GM12864 (cell line): ENCODE measurements at regions not wholly inside any gene's neighbourhood (a gene's known extent, or its start where the extent isn't known, plus 50 kb on each side); places are given as distances from the start of the nearest gene placed in this dataset.
"Not testable (repeated sequence)": the region's sequence is repeated elsewhere in the genome, so short reads cannot be mapped to it uniquely, and the experiment has no call there.

Experiments
- DNase-seq: peaks from one replicate; pipeline ENCODE4 v3.0.0-alpha.2; 2011; ENCODE audit warnings: low read depth
- H3K4me3 ChIP-seq: 2 replicates; pipeline ENCODE4 v1.5.1; 2011; ENCODE audit warnings: mild to moderate bottlenecking, low read depth, low read length, control low read depth
- TF ChIP-seq, protein P1 (sequence below): IDR thresholded peaks from 2 replicates; pipeline ENCODE4 v1.5.1; 2011; ENCODE audit warnings: low read depth, mild to moderate bottlenecking, moderate library complexity, low read length, control low read depth, inconsistent platforms; ENCODE audit errors: missing control alignments

- no peak for DNase-seq
- TF ChIP-seq, protein P1, sequence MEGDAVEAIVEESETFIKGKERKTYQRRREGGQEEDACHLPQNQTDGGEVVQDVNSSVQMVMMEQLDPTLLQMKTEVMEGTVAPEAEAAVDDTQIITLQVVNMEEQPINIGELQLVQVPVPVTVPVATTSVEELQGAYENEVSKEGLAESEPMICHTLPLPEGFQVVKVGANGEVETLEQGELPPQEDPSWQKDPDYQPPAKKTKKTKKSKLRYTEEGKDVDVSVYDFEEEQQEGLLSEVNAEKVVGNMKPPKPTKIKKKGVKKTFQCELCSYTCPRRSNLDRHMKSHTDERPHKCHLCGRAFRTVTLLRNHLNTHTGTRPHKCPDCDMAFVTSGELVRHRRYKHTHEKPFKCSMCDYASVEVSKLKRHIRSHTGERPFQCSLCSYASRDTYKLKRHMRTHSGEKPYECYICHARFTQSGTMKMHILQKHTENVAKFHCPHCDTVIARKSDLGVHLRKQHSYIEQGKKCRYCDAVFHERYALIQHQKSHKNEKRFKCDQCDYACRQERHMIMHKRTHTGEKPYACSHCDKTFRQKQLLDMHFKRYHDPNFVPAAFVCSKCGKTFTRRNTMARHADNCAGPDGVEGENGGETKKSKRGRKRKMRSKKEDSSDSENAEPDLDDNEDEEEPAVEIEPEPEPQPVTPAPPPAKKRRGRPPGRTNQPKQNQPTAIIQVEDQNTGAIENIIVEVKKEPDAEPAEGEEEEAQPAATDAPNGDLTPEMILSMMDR = no peak
Measured at GRCh38 chr10:86579883-86580520, 58.4 kb upstream of the WAPL start.

GRCh38 chr10:86580521-86580891 is 58.9 kb upstream of the WAPL start:
- no peak for DNase-seq
- TF ChIP-seq, protein P1 = no peak
- H3K4me3 ChIP-seq = no peak overlapping the region

More at GRCh38 chr10:86579883-86580520, 58.4 kb upstream of the WAPL start:
- H3K4me3 ChIP-seq = no peak overlapping the region

GRCh38 chr10:86583983-86584382 is 62.4 kb upstream of the WAPL start:
- TF ChIP-seq, protein P1 = peak; percentile 54
- no peak overlapping the region for H3K4me3 ChIP-seq
- peak; percentile 21 for DNase-seq

DNA sequence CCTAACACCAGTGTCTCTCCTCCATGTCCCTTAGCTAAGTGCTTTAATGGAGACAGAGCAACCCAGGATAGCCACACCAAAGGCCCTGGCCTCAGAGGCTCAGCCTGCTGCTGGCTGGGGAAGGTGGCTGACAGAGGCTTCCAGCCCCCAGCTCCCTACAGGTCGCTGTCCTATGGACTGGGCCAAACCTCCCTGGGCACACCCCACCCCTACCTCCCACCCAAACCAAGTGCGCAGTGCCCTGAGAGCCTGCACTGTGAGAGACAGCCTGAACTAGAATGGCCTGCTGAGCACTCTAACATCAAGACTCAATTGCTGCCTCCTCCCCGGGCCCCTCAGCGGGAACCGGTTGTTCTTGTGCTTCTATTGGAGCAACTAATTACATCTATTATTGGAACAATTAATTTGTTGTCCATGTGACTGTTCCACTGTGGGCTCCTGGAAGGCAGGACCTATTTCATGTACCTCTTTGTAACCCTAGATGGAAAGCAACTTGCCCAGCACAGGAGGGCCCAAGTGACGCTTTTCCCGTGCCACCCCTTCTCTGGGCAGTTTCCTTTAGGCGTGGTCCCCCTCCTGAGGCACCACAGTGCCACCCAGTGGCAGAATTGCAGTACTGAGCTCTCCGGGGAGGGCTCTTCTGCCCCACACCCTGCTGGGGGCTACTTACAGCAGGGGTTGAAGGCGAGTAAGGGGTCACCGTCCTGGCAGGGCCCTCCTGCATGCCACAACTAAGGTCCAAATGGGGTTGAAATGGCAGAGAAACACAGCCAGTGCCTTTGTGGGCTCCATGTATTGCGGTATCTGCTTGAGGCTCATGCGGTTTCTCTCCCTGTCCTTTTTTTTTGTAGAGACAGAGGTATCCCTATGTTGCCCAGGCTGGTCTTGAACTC is 63.7 kb upstream of the WAPL start:
- peak; percentile 18 for DNase-seq
- H3K4me3 ChIP-seq = no peak overlapping the region
- TF ChIP-seq, protein P1 = peak; percentile 94

DNA sequence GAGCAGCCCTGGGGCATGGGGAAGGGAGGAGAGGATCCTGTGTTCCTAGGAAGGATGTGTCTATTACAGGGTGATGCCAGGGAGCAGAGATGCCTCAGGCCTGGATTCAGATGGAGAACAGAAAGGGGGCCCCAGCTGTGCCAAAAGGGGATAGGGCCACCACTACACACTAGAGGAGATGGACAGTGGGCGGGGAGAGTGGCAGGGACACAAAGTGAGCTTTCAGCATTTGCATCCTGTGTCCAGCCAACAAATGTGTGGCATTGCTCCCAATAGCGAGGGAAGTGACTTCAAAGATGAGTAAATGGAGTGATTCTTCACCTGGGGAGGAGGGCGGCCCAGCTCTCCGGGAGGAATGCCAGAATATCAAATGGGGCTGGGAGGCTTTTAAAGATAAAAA is 64.9 kb upstream of the WAPL start:
- H3K4me3 ChIP-seq = no peak overlapping the region
- TF ChIP-seq, protein P1 = no peak
- DNase-seq = no peak

GRCh38 chr10:86588781-86589180 is 65.6 kb upstream of the OPN4 start:
- DNase-seq, H3K4me3 ChIP-seq: not testable (repeated sequence)

DNA sequence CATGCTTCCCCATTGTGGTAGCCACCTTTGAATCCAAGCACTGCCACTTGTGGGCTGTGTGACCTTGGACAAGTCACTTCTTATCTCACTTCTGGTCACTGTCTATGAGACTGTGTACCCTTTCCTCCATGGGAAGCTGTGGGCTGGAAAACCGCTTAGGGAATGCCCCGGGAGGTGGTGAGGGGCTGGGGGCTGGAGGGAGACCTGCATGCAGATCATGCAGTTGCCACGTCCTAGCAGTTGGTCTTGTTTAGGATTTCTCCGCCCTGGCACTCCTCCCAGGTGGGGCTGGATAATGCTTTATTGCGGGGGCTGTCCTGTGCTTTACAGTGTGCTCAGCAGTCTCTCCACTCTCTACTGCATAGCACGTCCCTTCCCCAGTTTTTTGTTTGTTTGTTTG is 62.9 kb upstream of the OPN4 start:
- TF ChIP-seq, protein P1 = no peak
- H3K4me3 ChIP-seq = no peak overlapping the region
- DNase-seq = no peak
